Activated CD4-positive, alpha-beta T cell treated with anti-CD3 and anti-CD28 coated beads for 24 hours (primary cell): ENCODE measurements at regions not wholly inside any gene's neighbourhood (a gene's known extent, or its start where the extent isn't known, plus 50 kb on each side); places are given as distances from the start of the nearest gene placed in this dataset.
"Not testable (repeated sequence)": the region's sequence is repeated elsewhere in the genome, so short reads cannot be mapped to it uniquely, and the experiment has no call there.

Experiments
- DNase-seq, 2 donors: peaks; one replicate each; pipeline ENCODE4 v3.0.0-alpha.2; 2020; ENCODE audit warnings: low read depth in 2 of 2

DNA sequence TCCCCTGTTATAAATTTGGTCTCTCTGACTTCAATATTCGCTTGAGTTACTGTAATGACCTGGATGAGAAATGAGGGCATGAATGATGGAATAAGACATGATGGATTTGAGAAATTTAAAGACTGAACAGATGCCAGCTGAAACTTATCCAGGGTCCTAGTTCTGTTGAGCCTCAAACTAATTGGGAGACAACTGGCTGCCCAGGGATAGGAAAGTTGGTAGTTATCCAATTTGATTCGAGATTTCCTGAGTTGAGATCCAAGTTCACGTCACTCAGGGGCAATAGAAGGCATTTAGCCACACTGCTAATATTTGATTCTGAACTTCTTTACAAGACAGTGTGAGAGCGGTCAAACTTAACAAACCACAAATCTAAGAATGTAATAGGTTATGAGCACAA is 159.0 kb upstream of the CXCL13 start:
- DNase-seq: no peak

DNA sequence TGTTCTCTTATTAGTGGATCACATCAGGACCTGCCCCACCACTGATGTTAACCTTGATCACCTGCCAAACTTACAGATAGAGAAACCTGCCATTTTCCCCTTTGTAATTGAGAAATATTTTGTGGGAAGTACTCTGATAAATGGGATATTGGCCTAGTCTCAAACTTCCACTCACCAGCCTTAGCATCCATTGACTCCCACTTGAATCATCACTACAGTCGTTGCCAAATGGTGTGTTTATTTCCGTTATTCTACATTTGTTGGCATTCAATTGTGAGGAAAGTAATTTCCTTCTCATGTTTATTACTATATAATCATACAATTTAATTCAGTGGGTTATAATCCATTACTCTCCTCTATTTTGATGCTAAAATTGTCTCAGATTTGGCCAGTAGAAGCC is 156.4 kb upstream of the CXCL13 start:
- DNase-seq: no peak

DNA sequence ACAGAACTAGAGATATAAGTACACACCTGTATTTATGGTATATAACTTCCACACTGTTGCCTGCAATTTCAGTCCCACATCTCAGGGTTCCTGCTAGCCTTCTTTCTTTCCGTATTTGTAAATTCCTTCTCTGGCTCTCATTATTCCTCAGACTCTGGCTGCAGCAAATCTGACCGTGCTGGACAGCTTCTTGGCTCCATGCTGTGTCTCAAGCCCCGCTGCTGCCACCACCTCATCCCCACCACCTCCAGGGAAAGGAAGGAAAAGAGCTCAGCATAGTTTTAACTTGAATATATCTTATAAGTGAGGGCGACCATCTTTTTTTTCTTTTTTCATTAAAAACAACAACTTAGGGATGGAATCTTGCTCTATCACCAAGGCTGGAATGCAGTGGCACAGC is 155.6 kb upstream of the CXCL13 start:
- no peak for DNase-seq

DNA sequence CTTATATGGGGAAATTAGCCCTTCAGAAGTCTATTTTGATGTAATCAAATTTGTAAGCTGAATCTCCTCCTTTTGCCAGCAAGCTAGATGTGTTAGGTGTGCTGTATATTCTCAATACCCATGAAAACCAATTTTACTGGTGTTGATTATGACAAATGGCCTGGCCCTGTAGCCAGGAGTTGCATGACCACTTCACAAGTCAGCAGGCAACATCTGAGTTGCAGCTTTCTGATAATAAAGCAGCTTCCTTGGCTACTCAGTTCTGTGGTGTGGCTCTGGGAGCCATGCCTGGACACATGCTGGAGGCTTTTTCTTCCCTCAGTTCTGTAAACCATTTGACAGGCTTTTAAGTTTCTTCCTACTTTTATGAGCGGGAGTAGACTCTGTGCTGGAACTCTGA is 154.1 kb upstream of the CXCL13 start:
- no peak for DNase-seq

DNA sequence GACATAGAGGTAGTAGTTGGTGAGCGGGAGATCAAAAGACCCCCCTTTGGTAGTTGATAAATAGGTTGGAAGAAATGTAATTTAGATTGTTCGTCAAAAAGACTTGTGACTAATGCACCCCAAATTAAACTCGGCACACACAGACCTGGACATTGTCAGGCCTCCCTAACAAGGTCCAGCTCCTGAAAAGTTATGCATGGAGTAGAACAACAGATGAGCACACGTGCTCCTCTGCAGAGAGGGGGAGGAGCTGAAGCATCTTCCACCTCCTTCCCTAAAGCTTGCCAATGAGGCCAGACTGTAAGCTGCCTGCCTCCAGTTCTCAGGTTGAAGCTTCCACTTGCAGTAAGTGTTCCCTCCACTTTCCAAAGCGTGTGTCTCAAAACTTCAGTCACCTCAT is 153.5 kb upstream of the CXCL13 start:
- DNase-seq: not testable (repeated sequence)

DNA sequence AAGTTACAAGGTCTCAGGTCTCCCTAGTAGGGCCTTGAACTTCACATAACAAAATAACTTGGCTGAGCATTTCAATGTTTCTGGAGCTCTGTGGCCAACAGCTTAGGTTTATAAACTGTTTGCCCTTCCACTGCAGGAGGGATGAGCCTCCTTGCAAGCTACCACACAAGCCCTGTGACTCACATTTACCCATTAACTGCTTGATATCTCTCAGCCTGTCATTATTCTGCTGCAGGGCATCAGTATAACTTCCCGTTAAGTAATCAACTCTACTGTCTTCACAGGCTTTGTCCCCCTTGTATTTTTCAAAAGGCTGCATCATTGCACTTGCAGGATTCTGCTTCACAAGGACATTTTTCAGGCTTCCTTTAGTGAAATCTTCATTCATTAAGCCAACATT is 151.7 kb upstream of the CXCL13 start:
- no peak for DNase-seq

DNA sequence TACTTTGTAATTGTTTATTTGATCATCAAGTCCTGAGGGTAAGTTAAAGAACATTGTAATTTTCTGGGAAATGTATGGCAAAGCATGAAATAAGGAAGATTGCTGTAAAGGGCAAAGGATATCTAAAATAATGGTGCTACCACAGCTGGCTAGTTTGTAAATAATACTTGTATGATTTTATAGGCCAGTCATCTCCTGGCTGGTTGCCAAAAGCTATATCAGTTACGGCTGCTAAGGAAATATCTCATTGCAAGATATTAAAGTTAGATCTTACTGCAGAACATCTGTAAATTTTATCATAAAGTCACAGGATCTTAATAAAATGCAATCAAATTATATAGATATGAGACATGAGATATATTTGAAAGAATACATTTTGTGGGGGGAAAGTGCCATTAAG is 150.8 kb upstream of the CXCL13 start:
- DNase-seq: no peak

DNA sequence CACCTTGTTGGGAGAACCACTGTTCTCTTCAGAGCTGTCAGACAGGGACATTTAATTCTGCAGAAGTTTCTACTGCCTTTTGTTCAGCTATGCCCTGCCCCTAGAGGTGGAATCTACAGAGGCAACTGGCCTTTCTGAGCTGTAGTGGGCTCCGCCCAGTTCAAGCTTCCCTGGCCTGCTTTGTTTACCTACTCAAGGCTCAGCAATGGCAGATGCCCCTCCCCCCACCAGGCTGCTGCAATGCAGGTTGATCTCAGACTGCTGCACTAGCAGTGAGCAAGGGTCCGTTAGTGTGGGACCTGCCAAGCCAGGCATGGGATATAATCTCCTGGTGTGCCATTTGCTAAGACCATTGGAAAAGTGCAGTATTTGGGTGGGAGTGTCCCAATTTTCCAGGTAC is 141.5 kb upstream of the CXCL13 start:
- DNase-seq: not testable (repeated sequence)

DNA sequence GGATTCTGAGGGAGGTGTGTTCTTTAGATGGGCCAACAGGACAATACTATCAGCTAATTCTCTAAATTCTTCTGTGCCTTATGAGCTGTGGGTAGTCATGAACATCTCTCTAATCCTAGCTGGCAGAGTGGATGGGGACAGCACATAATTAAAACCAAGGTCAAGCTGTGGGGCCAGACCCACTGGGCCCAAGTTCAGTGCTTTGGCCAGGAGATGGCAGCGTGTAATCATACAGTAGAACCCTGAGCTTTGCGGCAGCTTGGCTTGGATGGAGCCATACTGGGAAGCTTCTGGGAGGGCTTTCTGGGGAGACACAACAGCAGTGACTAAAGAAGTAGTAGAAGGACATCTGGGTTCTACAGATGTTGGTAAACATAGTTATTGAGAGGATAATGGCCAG is 140.3 kb upstream of the CXCL13 start:
- DNase-seq: peak in 1 of 2 donors; percentile 24

DNA sequence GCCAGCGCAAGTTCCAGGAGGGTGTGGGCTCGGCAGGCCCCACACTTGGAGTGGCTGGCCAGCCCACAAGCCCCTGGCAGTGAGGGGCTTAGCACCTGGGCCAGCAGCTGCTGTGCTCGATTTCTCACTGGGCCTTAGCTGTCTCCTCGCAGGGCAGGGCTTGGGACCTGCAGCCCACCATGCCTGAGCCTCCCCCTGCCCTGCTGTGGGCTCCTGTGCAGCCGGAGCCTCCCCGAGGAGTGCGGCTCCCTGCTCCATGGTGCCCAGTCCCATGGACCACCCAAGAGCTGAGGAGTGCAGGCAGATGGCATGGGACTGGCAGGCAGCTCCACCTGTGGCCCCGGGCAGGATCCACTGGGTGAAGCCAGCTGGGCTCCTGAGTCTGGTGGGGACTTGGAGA is 139.2 kb upstream of the CXCL13 start:
- DNase-seq: no peak

DNA sequence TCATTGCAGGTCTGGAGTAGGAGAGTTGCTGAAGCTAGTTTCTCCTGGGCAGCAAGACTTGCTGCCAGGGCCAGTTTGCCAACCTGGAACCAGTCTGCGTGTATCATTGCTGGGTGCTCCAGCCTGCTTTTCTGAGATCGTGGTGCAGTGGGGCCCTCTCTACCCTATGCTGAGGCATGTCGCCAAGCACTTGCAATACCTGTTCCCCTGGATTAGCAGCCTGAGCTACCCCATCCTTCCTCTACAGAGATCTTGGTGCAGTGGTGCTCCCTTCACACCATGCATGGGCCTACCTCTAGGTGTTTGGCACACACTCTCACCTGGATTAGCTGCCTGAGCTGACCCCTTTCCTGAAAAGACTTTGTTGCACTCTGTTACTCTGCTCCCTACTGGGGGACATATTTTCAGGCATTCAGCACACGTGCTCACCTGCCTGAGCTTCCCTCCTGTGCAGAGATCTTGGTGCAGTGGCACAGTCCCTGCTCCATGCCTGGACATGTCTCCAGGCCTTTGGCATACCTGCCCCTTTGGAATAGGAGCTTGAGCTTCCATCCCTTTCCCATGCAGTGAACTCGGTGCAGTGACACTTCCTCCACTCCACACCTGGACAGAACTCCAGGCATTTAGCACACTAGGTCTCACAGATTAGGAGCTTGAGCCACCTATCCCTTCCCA is 133.7 kb upstream of the CXCL13 start:
- DNase-seq: no peak

DNA sequence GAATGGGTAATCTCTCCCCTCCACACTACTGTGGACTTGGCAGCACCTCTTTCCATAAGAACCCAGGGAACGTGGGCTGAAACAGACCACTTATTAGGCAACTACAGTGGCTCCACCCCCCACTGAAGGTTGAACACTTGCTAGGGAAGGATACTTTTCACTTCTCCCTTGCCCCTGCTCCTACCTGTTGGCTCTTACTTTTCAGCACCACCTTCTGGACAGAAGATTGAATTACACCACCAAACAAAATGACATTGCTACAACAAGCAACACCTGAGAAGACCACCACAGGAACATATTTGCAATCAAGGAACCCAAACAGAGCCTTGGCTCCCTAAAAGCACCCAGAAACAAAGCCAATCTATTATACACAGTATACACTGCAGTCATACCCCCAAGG is 132.1 kb upstream of the CXCL13 start:
- DNase-seq: no peak

DNA sequence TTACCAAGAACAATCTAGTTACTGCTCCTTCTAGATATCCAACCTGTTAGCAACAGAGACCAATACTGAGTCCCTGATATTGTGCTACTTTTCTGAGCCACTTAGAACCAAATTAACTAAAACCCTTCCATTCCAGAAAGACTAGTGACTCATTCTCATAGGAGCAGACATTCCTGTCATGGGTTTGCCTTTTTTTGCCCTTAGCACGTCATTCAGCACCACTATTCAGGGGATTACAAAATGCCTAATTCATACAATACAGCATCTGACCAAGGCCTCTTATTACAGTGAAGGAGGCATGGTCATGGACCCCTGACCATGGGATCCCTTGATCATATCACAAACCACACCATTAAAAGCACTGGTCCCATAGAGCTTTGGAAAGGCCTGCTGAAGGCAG is 123.8 kb upstream of the CXCL13 start:
- DNase-seq: no peak

DNA sequence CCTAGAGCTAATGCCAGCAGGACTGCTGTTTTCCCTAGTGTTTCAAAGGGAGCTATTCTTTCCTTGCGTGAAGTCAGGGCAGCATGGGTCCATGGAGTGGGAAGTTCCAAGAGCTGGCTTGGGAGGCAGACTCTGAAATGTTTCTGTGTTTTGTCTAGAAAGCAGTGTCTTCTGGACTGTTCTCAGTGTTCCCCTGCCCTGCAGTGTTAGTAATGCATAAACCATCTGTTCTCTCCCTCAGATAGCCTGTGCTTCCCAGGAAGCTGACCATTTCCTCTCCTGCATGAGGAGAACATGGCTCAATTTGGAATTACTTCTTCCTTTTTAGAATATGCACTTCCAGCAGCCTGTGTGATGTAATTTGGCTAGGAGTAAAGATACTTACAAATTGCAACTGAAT is 116.7 kb upstream of the CXCL13 start:
- no peak for DNase-seq

DNA sequence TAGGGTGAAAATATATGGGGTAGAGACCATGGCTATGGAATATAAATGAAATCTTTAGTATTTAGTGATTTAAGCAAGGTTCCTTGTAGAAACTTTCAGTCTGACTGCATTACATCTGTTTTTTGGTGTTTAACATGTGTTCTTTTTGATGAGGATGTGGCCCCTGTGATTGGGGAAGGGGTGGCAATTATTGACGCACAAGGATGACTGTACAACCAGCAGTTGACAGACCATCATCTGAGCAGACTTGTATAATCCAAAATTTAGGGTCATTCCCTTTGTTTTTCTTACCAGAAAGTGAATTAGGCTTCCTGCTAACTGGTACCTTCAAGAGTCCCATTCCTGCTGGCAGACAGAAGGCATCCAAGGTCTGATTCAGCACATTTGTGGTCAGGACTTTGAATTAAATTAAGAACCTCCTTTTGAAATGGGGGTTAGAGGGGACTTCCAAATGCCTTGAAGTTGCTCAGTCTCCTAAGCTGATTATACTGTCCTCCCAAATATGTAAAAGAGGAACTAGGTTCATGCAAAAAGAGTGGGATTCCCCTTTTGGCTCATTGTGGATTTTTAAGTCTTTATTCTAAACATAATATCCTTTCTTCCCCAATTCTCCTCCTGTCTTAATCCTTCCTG is 112.4 kb upstream of the CXCL13 start:
- no peak for DNase-seq

DNA sequence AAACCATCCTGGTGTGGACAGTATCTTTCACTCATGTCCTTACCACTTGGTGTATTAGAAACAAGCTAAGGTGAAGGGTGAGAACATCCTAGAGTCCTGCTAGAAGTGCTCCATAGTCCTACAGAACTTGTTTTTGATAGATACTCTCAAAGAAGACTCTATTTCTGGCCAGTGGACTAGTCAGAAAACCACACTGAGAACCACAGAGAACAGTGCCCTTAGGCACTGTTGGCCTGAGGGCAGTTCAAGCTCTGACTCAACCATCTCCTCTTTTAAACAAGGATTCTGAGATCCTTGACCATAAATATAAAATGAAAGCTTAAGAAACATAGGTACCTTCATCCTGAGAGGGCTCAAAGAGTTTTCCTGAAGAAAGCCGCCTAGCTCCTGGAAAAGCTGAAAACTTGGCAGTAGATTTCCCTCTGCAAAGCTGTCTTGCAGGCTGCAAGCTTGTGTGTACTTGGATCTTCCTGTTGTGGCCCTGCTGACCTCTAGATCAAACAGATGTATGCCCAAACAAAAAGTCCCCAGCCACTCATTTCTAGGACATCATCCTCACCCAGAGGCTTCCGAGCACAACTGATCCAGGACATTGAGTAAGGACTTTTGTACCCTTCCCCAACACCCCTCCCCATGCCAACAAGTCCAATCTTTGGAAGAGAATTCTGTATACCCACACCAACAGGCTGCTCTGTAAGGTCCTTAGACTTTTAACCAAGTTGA is 111.6 kb upstream of the CXCL13 start:
- no peak for DNase-seq

DNA sequence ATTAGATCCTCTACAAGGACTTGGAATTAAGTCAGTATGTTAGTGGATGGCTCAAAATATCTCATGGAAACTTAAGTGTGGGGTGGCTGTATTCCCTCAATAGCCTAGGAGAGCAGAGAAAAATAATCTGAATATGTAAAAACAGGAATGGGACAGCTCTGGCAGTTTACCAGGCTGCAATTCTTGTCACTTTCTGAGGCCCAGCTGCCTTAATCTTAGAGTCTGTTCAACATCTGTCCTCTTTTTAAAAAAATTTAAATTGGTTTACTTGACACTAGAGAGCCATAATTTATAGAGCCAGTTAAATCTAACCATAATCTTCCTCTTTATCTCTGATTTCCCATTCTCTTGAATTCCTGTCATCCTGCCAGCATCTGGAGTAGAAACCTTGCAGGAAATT is 109.2 kb upstream of the CXCL13 start:
- no peak for DNase-seq

DNA sequence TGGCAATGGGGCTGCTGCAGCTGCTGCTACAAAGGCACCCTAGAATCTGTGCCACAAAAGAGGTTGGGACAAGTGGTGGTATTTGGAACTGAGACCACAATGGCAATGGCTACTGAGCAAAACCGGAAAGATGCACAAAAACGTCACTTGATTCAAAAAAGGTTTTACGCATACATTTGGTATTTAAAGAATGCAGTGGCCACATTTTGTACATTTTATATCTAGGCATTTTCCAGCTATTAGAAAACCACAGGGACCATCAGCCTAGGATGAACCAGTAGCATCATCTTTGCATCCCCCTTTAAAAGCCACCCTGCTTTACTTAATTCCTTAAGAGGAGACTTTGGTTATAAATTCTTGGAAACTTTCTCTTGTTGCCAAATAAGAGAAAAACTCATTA is 104.8 kb upstream of the CXCL13 start:
- no peak for DNase-seq

DNA sequence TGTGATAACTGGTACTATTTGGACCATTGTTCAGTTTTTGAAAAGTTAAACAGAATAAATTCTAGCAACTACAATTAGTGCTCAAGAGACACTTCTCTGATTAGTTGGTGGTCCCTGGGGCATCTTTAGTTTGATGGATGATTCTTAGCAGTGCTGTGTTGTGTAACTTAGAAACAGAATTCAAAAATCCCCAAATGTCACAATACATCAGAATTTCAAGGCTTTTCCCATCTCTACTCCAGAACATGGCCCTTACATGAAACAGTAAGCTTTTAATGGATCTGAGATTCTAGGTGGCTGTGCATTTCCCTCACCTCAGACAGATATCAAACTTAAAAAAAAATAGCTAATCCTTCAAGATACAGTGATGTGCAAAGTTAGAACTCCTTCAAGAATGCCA is 104.4 kb upstream of the CXCL13 start:
- DNase-seq: no peak

DNA sequence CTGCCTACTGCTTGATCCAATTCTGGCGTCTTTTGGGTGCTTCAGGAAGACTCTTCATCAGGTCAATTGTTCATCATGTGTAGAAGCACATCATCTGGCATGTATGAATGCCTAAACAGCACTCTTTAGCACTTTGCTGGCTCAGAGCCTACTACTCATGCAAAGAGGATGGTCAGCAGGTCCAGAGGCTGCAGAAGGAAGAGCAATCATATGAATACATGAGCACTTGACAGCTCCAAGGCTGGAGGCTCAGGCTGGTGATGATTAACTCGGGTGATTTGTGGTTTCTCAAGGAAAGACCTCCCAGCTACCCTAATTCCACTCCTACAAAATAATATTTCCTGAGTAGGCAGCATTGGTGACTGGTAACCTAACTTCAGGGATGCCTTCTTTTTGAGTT is 103.8 kb upstream of the CXCL13 start:
- no peak for DNase-seq

DNA sequence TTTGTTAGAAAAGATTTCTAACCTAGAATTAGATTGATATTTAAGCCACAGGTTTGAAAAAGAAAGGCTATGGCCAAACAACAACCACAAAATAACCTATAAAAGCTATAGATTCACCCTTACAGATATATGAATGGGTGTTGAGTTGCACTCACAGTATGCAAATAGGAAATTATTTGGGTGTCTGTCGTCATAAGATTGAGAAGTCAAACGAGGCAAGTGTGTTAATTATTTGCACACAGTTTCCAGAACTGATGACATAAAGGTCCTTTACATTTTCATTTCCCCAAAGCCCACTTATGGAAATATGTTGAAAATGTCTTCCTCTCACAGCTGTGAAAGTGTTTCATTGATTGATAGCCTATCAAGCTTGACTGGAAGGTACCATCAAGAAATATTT is 101.2 kb upstream of the CXCL13 start:
- no peak for DNase-seq

DNA sequence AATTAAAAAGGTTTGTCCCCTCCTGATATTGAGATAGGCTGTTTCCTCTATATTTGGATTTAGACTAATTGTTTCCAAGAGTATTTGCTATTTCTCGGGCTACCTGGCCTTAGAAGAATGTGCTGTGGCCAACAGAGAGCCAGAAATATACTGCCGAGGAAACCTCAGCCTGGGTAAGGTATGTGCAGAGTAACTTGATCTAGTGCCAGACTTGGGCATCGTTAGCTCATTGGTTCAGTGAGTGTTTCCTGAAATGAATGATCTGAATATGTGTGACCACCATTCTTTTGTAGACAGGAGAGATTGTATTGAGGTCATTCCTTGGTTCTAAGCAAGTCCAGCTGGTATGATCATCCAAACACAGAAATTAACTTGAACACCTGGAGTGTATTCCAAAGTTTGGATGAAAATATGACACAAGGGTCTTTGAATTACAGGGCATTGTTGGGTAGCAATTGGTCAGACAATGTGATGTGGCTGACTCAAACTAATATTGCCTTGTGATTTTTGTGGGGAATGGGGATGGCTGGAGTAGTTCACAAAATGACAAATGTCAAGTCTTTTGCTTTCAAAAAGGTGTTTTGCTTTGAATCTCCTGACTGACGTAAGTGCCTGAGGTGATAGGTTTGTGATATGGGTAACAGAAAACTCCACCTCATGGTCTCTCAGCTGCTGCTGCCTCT is 100.2 kb upstream of the CXCL13 start:
- no peak for DNase-seq

DNA sequence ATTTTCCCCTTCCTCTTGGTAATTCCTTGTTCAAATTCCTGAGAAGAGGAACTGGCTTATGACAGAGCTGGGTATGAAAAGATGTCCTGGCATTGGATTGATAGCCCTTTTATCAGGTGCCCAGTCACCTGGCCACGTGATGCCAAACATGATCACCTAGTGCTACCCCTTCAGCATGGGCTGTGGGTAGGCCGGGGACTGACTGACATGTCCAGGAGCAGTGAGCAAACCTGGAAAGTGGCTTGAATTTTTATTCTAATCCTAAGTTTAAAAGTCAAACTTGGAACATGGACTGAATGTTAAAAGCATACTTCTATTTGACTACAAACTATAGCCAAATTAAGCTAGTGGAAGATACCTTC is 99.7 kb upstream of the CXCL13 start:
- no peak for DNase-seq
